Putamen (tissue), 1 donor: ENCODE measurements at regions not wholly inside any gene's neighbourhood (a gene's known extent, or its start where the extent isn't known, plus 50 kb on each side); places are given as distances from the start of the nearest gene placed in this dataset.

Source experiments
- DNase-seq: peaks from one replicate; pipeline ENCODE4 v3.0.0-alpha.2; 2016; ENCODE audit warnings: low spot score

GRCh38 chr9:91066856-91067255, 265.2 kb downstream of the SYK start:
- DNase-seq, result no peak

GRCh38 chr9:91067306-91067860, 265.8 kb downstream of the SYK start:
- no peak for DNase-seq

- no peak for DNase-seq
Measured at GRCh38 chr9:91071184-91071990, 269.8 kb downstream of the SYK start.

- DNase-seq, result no peak
Measured at GRCh38 chr9:91073049-91073810, 271.6 kb downstream of the SYK start.

- DNase-seq, result no peak
Measured at GRCh38 chr9:91073811-91074771, 272.5 kb downstream of the SYK start.

GRCh38 chr9:91074866-91075265, 273.2 kb downstream of the SYK start:
- DNase-seq, result no peak

- DNase-seq, result no peak
Measured at GRCh38 chr9:91075279-91075678, 273.7 kb downstream of the SYK start.

- no peak for DNase-seq
Measured at GRCh38 chr9:91077624-91078368, 276.2 kb downstream of the SYK start.

GRCh38 chr9:91078369-91078695, 276.7 kb downstream of the SYK start:
- no peak for DNase-seq

- DNase-seq, result no peak
Measured at GRCh38 chr9:91082731-91083130, 279.0 kb downstream of the AUH start.

GRCh38 chr9:91084896-91085516, 276.7 kb downstream of the AUH start:
- no peak for DNase-seq

- no peak for DNase-seq
Measured at GRCh38 chr9:91085517-91086291, 276.0 kb downstream of the AUH start.

GRCh38 chr9:91086657-91087461, 274.9 kb downstream of the AUH start:
- DNase-seq, result no peak

- DNase-seq, result no peak
Measured at GRCh38 chr9:91087462-91087759, 274.3 kb downstream of the AUH start.

- no peak for DNase-seq
Measured at GRCh38 chr9:91089405-91090129, 272.2 kb downstream of the AUH start.

- DNase-seq, result no peak
Measured at GRCh38 chr9:91090130-91090410, 271.6 kb downstream of the AUH start.

GRCh38 chr9:91092214-91092613, 269.5 kb downstream of the AUH start:
- DNase-seq, result no peak

- no peak for DNase-seq
Measured at GRCh38 chr9:91094324-91095088, 267.2 kb downstream of the AUH start.
